ENCODE measurements at regions not wholly inside any gene's neighbourhood (a gene's known extent, or its start where the extent isn't known, plus 50 kb on each side); places are given as distances from the start of the nearest gene placed in this dataset.

DNA sequence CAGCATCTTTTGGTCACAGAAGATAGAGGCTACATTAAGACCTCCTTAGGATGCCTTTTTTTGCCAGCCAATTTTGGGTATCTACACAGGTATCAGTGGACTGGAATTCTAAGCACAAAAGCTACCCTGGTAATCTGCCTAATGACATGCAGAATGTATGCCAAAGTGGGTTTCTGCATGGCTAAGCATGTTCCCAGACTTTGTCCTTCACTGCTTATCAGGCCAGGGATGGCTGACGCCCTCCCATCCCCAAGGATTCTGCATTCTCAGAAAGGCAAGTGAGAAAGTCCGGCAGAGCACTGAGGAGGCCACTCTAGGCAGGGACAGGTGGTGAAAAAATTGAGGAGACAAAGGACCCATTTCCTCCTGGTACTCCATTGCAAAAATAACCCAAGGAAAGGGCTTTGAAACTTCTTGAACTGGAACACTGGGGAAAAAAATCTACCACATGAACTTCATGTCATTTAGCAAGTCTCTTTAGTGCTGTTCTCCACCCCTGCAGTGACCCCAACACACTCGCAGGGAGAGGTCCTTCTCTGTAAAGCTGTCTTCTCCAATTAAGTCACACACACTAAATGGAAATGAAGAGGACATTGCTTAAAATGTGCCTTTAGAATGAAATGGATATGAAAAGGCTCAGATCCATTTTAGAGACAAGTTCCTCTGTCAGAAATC lies 91.7 kb upstream of the MAX start:
- TF ChIP-seq ZNF331 (CRISPR knock-in tag; IDR thresholded peaks at IDR 0.05; ENCODE audit: low read depth) (no peak), EZH2 (IDR thresholded peaks at IDR 0.05; ENCODE audit: low read depth, unreplicated experiment) (no peak), ETS1 (IDR thresholded peaks at IDR 0.05) (no peak), POLR2AphosphoS5 (IDR thresholded peaks at IDR 0.05; ENCODE audit: low read depth) (no peak), ZNF462 (CRISPR knock-in tag; IDR thresholded peaks at IDR 0.05) (no peak), STAT1 (IDR thresholded peaks at IDR 0.05; ENCODE audit: unreplicated experiment) (no peak), JUNB (IDR thresholded peaks at IDR 0.05; ENCODE audit: unreplicated experiment) (no peak), CREB1 (CRISPR knock-in tag; IDR thresholded peaks at IDR 0.05; ENCODE audit: low read depth) (no peak), ZNF114 (CRISPR knock-in tag; IDR thresholded peaks at IDR 0.05) (no peak)
- TF ChIP-seq, protein P1, sequence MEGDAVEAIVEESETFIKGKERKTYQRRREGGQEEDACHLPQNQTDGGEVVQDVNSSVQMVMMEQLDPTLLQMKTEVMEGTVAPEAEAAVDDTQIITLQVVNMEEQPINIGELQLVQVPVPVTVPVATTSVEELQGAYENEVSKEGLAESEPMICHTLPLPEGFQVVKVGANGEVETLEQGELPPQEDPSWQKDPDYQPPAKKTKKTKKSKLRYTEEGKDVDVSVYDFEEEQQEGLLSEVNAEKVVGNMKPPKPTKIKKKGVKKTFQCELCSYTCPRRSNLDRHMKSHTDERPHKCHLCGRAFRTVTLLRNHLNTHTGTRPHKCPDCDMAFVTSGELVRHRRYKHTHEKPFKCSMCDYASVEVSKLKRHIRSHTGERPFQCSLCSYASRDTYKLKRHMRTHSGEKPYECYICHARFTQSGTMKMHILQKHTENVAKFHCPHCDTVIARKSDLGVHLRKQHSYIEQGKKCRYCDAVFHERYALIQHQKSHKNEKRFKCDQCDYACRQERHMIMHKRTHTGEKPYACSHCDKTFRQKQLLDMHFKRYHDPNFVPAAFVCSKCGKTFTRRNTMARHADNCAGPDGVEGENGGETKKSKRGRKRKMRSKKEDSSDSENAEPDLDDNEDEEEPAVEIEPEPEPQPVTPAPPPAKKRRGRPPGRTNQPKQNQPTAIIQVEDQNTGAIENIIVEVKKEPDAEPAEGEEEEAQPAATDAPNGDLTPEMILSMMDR (conservative IDR thresholded peaks at IDR 0.05; ENCODE audit: low read depth in 2 of 2), result no peak

More for the DNA sequence above, 91.7 kb upstream of the MAX start:
- Mint-ChIP-seq H3K27me3 (ENCODE audit: insufficient read depth, low read depth, poor library complexity) (peaks cover 6% of the 10 kb centered on the region), H3K4me1 (no peaks in the 10 kb centered on the region), H3K36me3 (ENCODE audit: low read depth) (no peaks in the 10 kb centered on the region), H3K9me3 (no peaks in the 10 kb centered on the region), H3K27ac (no peak overlapping the region), H3K4me3 (no peak overlapping the region)
- DNase-seq (ENCODE audit: low spot score), result no peak
- Histone ChIP-seq H3K27me3 (ENCODE audit: insufficient read depth) (no peaks in the 10 kb centered on the region), H3K4me2 (no peak overlapping the region), H3K36me3 (ENCODE audit: insufficient read depth) (no peaks in the 10 kb centered on the region), H3K27ac (ENCODE audit: low read depth) (no peak overlapping the region), H3F3A (replicated peaks; ENCODE audit: low read depth) (no peaks in the 10 kb centered on the region), H3K79me2 (replicated peaks; ENCODE audit: insufficient read depth) (no peaks in the 10 kb centered on the region), H4K20me1 (replicated peaks; ENCODE audit: insufficient read depth) (no peaks in the 10 kb centered on the region), H2AFZ (no peak overlapping the region), H3K9me2 (ENCODE audit: insufficient read depth) (peaks cover 4% of the 10 kb centered on the region; the same call in 1 of the 2 replicates), H3K4me3 (no peak overlapping the region), H3K4me1 (ENCODE audit: insufficient read depth) (no peaks in the 10 kb centered on the region)
- ATAC-seq, result no peak

Measured in GM23338 (cell line).